HUES48 (cell line): ENCODE measurements at regions not wholly inside any gene's neighbourhood (a gene's known extent, or its start where the extent isn't known, plus 50 kb on each side); places are given as distances from the start of the nearest gene placed in this dataset.

Source experiments
- H3K27ac ChIP-seq: one replicate; pipeline ENCODE4 v1.7.0; 2013; ENCODE audit warnings: low read depth, low read length, inconsistent platforms
- H3K27me3 ChIP-seq: 2 replicates; pipeline ENCODE4 v1.6.1; 2013; ENCODE audit warnings: mild to moderate bottlenecking, low read length; ENCODE audit not compliant: control insufficient read depth, insufficient read depth
- H3K36me3 ChIP-seq: 2 replicates; pipeline ENCODE4 v1.6.1; 2013; ENCODE audit warnings: low read length; ENCODE audit not compliant: control insufficient read depth, insufficient read depth
- H3K4me1 ChIP-seq: 2 replicates; pipeline ENCODE4 v1.6.1; 2013; ENCODE audit warnings: mild to moderate bottlenecking, low read length; ENCODE audit not compliant: control insufficient read depth, insufficient read depth
- H3K4me3 ChIP-seq: 2 replicates; pipeline ENCODE4 v1.5.1; 2013; ENCODE audit warnings: mild to moderate bottlenecking, low read depth, low read length
- H3K9ac ChIP-seq: 2 replicates; pipeline ENCODE4 v1.6.1; 2013; ENCODE audit warnings: mild to moderate bottlenecking, low read depth, low read length, moderate library complexity
- H3K9me3 ChIP-seq: 2 replicates; pipeline ENCODE4 v1.6.1; 2013; ENCODE audit warnings: low read length; ENCODE audit not compliant: control insufficient read depth, insufficient read depth

DNA sequence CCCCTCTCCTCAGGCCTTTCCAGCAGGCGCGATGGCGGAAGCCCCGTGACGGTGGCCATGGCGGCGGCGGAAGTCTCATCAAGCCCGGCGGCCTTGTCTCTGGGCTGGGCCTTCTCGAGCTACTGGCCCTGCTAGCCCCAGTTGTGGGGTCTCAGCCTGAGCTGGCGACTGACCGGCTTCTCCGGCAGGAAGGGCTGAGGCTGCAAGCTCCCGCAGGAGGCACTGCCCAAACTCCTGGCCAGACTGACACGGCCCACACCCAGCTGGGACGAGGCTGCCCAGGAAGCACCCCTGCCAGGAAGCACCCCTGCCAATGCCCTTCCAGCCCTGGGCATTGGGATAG, 88.5 kb upstream of the ANKH start:
- H3K9ac ChIP-seq, result no peak overlapping the region

GRCh38 chr5:14959399-14960119, 88.0 kb upstream of the ANKH start:
- no peaks in the 10 kb centered on the region for H3K27me3 ChIP-seq
- no peak overlapping the region for H3K4me3 ChIP-seq
- H3K9me3 ChIP-seq, result no peaks in the 10 kb centered on the region
- H3K27ac ChIP-seq, result no peak overlapping the region
- H3K9ac ChIP-seq, result no peak overlapping the region
- H3K36me3 ChIP-seq, result no peaks in the 10 kb centered on the region
- peaks cover 16% of the 10 kb centered on the region for H3K4me1 ChIP-seq

More for the DNA sequence above, 88.5 kb upstream of the ANKH start:
- no peak overlapping the region for H3K27ac ChIP-seq
- H3K36me3 ChIP-seq, result no peaks in the 10 kb centered on the region
- no peaks in the 10 kb centered on the region for H3K9me3 ChIP-seq
- no peak overlapping the region for H3K4me3 ChIP-seq
- no peaks in the 10 kb centered on the region for H3K27me3 ChIP-seq
- H3K4me1 ChIP-seq, result peaks cover 16% of the 10 kb centered on the region

- Histone ChIP-seq H3K9me3 (no peaks in the 10 kb centered on the region), H3K36me3 (no peaks in the 10 kb centered on the region), H3K4me1 (peaks cover 16% of the 10 kb centered on the region), H3K27ac (no peak overlapping the region), H3K9ac (no peak overlapping the region), H3K27me3 (no peaks in the 10 kb centered on the region), H3K4me3 (no peak overlapping the region)
Observed at GRCh38 chr5:14958188-14958587, 86.6 kb upstream of the ANKH start.

DNA sequence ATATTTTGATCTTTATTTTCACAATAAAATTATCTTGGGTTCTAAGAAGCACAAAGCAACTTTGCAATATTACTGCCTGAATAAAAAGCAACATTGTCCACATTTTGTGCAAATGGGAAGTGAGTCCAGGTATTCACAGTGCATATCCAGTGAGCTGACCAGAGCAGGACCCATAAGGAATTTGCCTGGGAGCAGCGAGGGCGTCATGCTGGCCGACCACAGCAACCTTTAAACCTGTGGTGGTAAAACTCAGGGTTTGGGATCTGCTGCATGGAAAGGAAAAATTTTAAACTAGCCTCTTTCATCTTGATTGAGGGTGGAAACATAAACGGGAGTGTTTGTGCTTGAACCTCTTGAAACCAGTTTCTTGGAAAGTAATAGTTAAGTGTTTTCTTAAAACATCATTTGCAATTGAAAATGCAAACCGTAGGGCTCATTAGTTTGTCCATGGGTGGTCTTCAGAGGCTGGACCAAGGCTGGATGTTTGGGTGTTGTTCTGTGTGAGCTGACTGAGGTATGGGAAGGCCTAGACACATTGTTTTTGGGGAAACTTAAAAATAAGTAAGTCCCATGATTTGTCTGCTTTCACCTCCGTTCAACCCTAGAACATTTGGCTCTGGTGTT, 85.0 kb upstream of the ANKH start:
- Histone ChIP-seq H3K9me3 (no peaks in the 10 kb centered on the region), H3K4me3 (0 out of 2 replicates have a peak overlapping the region, but pooled peaks have one; percentile 10), H3K4me1 (peaks cover 16% of the 10 kb centered on the region), H3K9ac (no peak overlapping the region), H3K27me3 (no peaks in the 10 kb centered on the region), H3K36me3 (no peaks in the 10 kb centered on the region), H3K27ac (peak overlapping the region; percentile 62)

DNA sequence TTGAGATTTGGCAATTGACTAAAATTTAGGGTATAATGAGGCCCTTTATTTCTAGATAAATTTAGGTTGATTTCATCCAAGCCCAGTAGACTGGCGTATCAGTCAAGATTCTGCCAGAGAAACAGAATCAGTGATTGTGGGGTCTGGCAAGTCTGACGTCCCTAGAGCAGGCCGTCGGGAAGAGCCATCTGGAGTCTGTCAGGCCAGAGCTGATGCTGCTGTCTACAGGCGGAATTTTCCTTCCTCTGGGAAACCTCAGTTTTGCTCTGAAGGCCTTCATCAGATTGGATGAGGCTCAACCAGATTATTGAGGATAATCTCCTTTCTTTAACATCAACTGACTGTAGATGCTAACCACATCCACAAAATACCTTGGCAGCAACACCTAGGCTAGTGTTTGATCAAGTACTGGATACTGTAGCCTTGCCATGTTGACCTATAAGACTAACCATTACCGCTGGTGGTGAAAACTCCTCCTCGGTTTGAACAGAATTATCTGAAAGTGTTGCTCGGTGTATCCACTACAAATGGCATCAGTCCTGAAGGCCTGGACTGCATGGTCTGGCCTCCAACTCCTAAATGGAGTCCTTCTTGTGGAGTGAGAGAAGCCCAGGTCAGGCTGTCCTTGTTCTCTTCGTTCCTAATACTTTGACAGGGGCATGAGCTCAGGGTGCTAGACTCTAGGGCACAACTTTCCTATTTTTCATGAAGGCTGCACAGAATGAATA, 83.2 kb upstream of the ANKH start:
- no peaks in the 10 kb centered on the region for H3K36me3 ChIP-seq
- H3K27ac ChIP-seq, result no peak overlapping the region
- peaks cover 16% of the 10 kb centered on the region for H3K4me1 ChIP-seq
- H3K27me3 ChIP-seq, result no peaks in the 10 kb centered on the region
- no peak overlapping the region for H3K9ac ChIP-seq
- no peak overlapping the region for H3K4me3 ChIP-seq
- H3K9me3 ChIP-seq, result no peaks in the 10 kb centered on the region

GRCh38 chr5:14954216-14954615, 82.6 kb upstream of the ANKH start:
- no peak overlapping the region for H3K9ac ChIP-seq
- no peak overlapping the region for H3K27ac ChIP-seq
- H3K36me3 ChIP-seq, result no peaks in the 10 kb centered on the region
- peaks cover 16% of the 10 kb centered on the region for H3K4me1 ChIP-seq
- no peak overlapping the region for H3K4me3 ChIP-seq
- H3K9me3 ChIP-seq, result no peaks in the 10 kb centered on the region
- no peaks in the 10 kb centered on the region for H3K27me3 ChIP-seq

- Histone ChIP-seq H3K4me3 (no peak overlapping the region), H3K27ac (no peak overlapping the region), H3K4me1 (peaks cover 16% of the 10 kb centered on the region), H3K9ac (no peak overlapping the region), H3K27me3 (no peaks in the 10 kb centered on the region), H3K9me3 (no peaks in the 10 kb centered on the region), H3K36me3 (no peaks in the 10 kb centered on the region)
Observed at GRCh38 chr5:14953075-14953607, 81.6 kb upstream of the ANKH start.

- H3K27me3 ChIP-seq, result no peaks in the 10 kb centered on the region
- H3K9me3 ChIP-seq, result no peaks in the 10 kb centered on the region
- no peak overlapping the region for H3K27ac ChIP-seq
- H3K9ac ChIP-seq, result no peak overlapping the region
- H3K4me3 ChIP-seq, result no peak overlapping the region
- H3K36me3 ChIP-seq, result no peaks in the 10 kb centered on the region
- H3K4me1 ChIP-seq, result peaks cover 7% of the 10 kb centered on the region; the same call in 1 of the 2 replicates
Observed at GRCh38 chr5:14948383-14948782, 76.8 kb upstream of the ANKH start.

DNA sequence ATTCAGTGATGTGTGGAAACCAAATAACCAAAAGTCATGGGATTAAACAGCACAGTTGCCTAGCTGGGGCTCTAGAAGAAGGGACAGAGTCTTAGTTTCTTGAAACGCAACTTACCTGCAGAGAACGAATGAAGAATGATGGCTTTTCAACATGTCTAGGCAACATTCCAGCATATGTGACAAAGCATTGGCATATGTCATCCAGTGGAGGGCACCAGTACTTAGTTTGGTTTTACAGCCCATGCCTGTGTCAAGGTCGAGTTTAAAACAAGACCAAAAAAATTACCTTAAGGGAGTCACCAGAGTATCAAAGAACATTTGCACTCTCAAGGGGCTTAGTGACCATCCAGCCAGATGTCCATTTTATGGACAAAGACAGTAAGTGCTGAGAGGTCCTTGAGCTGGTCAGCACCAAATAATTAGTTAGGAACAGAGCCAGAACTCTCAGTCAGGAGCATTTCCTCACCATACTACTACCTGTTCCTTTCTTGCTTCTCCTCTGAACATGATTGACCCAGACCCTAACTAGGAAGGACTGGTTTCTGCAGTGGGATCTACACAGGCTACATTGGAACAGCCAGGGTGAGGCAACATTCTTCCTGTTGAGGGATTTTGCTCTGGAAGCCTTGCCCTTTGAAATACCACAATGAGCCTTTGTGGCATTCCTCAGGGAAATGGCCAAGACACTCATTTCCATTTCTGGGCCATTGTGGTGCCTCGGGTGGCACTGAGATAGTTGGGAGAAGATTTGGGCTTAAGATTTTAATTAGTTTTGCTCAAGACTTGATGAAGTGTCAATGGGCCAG, 75.4 kb upstream of the ANKH start:
- peaks cover 7% of the 10 kb centered on the region; the same call in 1 of the 2 replicates for H3K4me1 ChIP-seq
- H3K36me3 ChIP-seq, result no peaks in the 10 kb centered on the region
- H3K27ac ChIP-seq, result no peak overlapping the region
- no peaks in the 10 kb centered on the region for H3K27me3 ChIP-seq
- H3K9ac ChIP-seq, result no peak overlapping the region
- no peaks in the 10 kb centered on the region for H3K9me3 ChIP-seq
- H3K4me3 ChIP-seq, result no peak overlapping the region

DNA sequence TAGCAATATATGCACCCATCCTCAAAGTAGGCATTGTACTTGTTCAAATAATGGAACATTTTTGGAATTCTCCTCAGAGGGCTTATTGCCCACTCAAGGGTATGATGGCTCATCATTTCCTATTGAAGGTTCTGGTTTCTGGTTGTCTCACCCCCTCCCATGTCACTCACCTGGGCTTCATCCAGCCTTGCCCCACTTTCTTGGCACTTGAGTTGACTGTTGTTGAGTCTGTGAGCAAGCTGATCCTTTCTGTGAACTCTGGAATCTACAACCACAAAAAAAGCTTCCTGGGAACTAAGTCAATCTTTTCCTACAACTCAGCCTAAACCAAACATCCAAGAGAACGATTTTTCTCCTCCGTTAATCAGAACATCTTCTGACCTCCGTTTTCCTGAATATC, 73.9 kb upstream of the ANKH start:
- Histone ChIP-seq H3K4me3 (no peak overlapping the region), H3K27me3 (no peaks in the 10 kb centered on the region), H3K36me3 (no peaks in the 10 kb centered on the region), H3K4me1 (peaks cover 7% of the 10 kb centered on the region; the same call in 1 of the 2 replicates), H3K9me3 (no peaks in the 10 kb centered on the region), H3K27ac (no peak overlapping the region), H3K9ac (no peak overlapping the region)
